ENCODE measurements at regions not wholly inside any gene's neighbourhood (a gene's known extent, or its start where the extent isn't known, plus 50 kb on each side); places are given as distances from the start of the nearest gene placed in this dataset.

DNA sequence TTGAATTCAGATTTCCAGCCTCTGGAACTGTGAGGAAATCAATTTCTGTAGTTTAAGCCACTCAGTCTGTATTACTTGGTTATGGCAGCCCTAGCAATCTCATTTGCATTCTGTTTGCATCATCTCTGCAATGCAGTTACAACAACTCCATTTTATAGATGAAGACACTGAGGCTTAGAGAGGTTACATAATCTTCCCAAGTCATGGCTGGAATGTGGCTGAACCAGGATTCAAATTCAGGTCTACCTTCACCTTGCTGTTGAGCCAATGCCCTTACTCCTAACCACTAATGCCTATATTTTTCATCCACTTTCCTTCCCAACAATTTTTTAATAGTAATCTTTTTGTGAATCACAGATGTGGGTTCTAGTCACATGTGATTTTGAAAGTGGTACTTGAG, 469.8 kb upstream of the CCL2 start:
- TF ChIP-seq ZFX (IDR thresholded peaks at IDR 0.05) (no peak), CTCF (conservative IDR thresholded peaks at IDR 0.05) (no peak)
- H3K27ac ChIP-seq: no peak overlapping the region

DNA sequence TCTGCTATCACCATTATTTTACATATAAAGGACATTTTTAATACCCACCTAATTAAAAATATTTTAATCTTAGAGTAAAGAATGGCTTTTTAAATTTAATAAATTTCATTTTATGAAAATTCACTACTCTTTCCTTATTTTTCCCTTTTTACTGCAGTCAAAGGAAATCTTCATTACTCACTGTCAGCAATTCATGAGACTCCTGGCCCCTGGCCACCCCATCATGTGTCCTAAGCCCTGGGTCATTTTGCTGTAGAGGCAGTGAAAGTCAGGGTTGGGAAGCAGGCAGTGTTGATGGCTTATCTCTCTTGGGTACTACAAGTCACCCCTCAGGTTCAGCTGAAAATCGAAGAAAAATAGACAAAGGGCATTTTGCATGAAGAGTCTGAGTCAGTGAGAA, 468.6 kb upstream of the CCL2 start:
- TF ChIP-seq CTCF (conservative IDR thresholded peaks at IDR 0.05): no peak
- TF ChIP-seq ZFX (IDR thresholded peaks at IDR 0.05): no peak
- no peak overlapping the region for H3K27ac ChIP-seq

DNA sequence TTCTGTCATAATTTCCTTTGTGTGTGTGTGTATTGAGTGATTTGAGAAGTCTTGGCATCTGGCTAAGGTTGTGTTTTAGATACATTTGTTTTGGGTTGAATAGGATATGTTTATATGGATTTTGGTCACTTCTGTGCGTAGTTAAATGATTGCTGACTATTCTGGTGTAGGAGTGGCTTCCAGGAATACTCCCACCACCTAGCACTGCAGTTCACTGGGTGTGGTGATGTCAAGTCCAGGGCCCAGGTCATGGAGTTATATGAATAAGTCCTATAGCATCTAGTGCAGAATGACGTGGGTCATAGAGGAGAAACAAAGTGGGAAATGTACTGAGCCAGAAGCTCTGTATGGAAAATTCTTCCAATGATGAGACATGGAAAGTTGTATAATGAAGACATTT, 465.4 kb upstream of the CCL2 start:
- H3K27ac ChIP-seq: no peak overlapping the region
- no peak for TF ChIP-seq CTCF (conservative IDR thresholded peaks at IDR 0.05)
- no peak for TF ChIP-seq ZFX (IDR thresholded peaks at IDR 0.05)

GRCh38 chr17:33797181-33797580, 457.9 kb upstream of the CCL2 start:
- TF ChIP-seq CTCF (conservative IDR thresholded peaks at IDR 0.05) (no peak), ZFX (IDR thresholded peaks at IDR 0.05) (no peak)
- no peak overlapping the region for H3K27ac ChIP-seq

- TF ChIP-seq ZFX (IDR thresholded peaks at IDR 0.05): no peak
- no peak for TF ChIP-seq CTCF (conservative IDR thresholded peaks at IDR 0.05)
Observed at GRCh38 chr17:33798308-33798707, 456.8 kb upstream of the CCL2 start.

GRCh38 chr17:33802349-33803198, 452.5 kb upstream of the CCL2 start:
- H3K27ac ChIP-seq: no peak overlapping the region
- no peak for TF ChIP-seq CTCF (conservative IDR thresholded peaks at IDR 0.05)
- TF ChIP-seq ZFX (IDR thresholded peaks at IDR 0.05): no peak

More at GRCh38 chr17:33798308-33798707, 456.8 kb upstream of the CCL2 start:
- no peak overlapping the region for H3K27ac ChIP-seq

DNA sequence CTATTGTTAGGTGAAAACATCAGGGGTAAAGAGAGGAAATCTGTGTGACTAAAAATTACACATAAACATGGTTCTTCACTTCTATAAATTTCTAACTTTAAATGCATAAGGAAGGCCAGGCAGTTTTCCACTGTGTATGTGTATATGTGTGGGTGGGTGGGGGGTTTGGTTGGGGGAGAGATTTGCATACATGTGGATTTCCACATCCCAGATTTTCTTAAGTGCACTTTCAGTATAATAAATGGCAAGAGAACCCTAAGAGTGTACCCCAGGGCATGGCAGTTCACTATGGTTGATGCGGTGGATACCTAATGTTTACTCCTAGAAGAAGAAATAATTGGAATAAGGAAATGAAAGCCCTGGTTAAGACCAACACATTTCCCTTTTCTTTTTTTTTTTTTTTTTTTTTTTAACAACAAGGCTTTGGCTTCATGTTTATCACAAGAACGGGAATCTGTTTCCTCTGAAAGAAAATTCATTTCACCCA, 451.8 kb upstream of the CCL2 start:
- no peak overlapping the region for H3K27ac ChIP-seq
- TF ChIP-seq ZFX (IDR thresholded peaks at IDR 0.05) (no peak), CTCF (conservative IDR thresholded peaks at IDR 0.05) (no peak)
